ENCODE measurements at regions not wholly inside any gene's neighbourhood (a gene's known extent, or its start where the extent isn't known, plus 50 kb on each side); places are given as distances from the start of the nearest gene placed in this dataset.

DNA sequence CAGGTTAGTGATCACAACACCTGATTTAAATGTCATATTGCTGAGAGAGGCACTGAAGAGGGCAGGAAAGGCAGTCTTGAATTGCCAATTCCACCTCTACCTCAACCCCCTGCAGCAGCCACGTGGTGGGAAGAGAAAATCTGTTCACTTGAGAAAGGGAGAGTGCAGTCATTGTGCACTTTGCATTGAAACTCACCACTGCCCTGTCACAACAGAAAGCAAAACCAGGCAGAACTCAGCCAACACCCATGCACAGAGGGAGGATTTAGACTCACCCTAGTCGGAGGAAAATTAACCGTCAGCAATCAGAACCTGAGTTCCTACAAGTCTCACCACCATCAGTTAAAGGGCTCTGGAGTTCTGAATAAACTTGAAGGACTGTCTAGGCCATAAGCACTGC, 1040.2 kb downstream of the HACE1 start:
- TF ChIP-seq, protein P1, sequence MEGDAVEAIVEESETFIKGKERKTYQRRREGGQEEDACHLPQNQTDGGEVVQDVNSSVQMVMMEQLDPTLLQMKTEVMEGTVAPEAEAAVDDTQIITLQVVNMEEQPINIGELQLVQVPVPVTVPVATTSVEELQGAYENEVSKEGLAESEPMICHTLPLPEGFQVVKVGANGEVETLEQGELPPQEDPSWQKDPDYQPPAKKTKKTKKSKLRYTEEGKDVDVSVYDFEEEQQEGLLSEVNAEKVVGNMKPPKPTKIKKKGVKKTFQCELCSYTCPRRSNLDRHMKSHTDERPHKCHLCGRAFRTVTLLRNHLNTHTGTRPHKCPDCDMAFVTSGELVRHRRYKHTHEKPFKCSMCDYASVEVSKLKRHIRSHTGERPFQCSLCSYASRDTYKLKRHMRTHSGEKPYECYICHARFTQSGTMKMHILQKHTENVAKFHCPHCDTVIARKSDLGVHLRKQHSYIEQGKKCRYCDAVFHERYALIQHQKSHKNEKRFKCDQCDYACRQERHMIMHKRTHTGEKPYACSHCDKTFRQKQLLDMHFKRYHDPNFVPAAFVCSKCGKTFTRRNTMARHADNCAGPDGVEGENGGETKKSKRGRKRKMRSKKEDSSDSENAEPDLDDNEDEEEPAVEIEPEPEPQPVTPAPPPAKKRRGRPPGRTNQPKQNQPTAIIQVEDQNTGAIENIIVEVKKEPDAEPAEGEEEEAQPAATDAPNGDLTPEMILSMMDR (IDR thresholded peaks at IDR 0.05), result no peak
- no peak for TF ChIP-seq EP300 (IDR thresholded peaks at IDR 0.05)
- no peak for TF ChIP-seq POLR2A (IDR thresholded peaks at IDR 0.05; ENCODE audit: low read depth)

Data from esophagus muscularis mucosa (tissue), 4 donors.